HG03175 (cell line): ENCODE measurements at regions not wholly inside any gene's neighbourhood (a gene's known extent, or its start where the extent isn't known, plus 50 kb on each side); places are given as distances from the start of the nearest gene placed in this dataset.
"Not testable (repeated sequence)": the region's sequence is repeated elsewhere in the genome, so short reads cannot be mapped to it uniquely, and the experiment has no call there.

Source experiments
- ATAC-seq: cut with Tn5 transposase; IDR thresholded peaks from one replicate; pipeline ENCODE4 v1.9.1; 2021; ENCODE audit warnings: mild to moderate bottlenecking, moderate library complexity; ENCODE audit not compliant: unreplicated experiment

- ATAC-seq: peak; percentile 73
Measured at GRCh38 chr20:23142162-23143050, 56.3 kb upstream of the CD93 start.

DNA sequence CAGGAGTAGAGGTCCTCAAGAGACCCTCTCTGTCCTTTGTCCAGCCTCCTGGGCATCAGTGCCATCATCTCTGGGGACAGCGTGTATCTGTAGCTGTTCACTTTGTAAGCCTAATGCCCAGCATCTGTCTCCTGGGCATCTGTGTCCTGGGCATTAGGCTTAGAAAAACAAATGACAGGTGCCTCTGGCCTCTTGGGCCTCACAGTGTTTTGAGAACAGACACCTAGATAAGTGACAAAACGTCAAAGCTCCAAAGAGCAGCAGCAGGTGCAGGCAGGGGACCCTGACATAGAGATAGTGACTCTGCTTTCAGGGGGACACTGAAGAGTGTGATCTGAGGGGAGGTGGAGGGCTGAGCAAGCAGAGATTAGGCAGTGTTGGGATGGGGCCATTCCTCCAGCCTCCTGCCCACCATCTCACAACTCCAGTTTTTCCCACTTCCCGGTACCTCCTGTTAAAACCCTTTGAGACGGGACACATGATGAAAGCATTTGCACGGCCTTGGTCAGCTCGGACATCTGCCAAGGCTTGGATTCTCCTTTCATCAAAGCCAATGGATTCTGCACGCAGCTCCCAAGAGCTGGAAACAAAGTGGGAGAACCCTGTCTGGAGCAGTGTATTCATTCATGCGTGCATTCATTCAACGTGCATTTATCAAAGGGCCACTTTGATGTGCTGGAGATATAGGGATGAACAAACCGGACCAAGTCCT lies 55.5 kb upstream of the CD93 start:
- ATAC-seq: no peak

DNA sequence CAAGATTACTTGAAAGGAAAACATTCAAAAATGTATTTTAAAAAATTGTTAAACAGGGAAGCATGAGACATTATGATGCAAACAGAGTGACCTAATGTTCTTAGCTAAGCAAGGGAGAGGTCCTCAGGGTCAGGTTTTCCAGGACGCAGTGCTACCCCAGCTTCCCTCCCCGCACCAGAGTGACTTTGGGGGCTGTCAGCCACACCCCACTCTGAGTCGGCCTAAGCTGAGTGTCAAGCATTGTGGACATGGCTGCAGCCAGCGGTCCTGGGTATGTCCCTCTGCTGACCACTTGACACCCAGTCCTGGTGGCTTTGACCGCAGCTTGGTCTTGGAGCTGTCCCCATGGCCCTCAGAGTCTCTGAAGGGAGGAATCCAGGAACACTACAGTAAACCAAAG lies 54.9 kb upstream of the CD93 start:
- no peak for ATAC-seq

GRCh38 chr20:23139984-23140383 lies 53.9 kb upstream of the CD93 start:
- ATAC-seq: not testable (repeated sequence)

DNA sequence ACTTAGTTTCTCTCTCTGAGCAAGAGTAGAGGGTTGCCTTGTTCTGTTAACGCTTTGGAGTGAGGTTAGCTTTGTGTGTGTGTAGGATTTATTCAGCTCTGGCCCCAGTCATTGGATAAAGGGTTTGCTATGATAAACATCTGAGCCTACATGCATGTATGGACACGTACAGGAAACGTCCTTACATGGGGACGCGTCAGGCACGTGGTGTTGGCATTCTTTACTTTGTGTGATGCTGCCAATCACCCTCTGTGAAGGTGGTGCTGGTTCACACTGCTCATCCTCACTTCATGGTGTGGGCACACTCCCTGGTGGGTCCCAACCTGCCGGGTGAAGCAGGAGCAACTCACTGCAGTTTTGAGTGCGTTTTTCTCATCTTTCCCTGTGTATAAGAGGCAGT lies 53.4 kb upstream of the CD93 start:
- no peak for ATAC-seq

DNA sequence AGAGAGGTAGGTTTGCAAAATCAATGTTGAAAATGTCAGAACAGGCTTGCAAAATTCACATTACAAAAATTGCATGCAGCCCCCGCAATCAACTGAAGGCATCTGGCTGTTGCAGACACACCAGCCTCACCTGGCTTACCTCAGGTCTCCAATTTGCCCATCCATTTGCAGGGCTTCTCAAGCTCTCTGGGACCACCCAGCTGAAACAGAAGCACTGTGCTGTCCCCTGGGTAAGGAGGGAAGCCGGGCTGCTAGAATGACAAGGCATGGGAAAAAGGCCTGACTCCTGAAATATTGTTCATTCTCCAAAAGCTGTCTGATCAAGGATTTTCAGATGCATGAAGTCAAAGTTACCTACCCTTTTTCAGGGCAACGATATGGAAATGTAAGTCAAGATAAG lies 52.6 kb upstream of the CD93 start:
- ATAC-seq: no peak

- no peak for ATAC-seq
Measured at GRCh38 chr20:23138226-23138625, 52.1 kb upstream of the CD93 start.

GRCh38 chr20:23136893-23137745 lies 51.0 kb upstream of the CD93 start:
- ATAC-seq: no peak

- no peak for ATAC-seq
Measured at GRCh38 chr20:23135449-23136420, 49.6 kb upstream of the CD93 start.
